Astrocyte of the cerebellum (primary cell): ENCODE measurements at regions not wholly inside any gene's neighbourhood (a gene's known extent, or its start where the extent isn't known, plus 50 kb on each side); places are given as distances from the start of the nearest gene placed in this dataset.
A peak's percentile ranks its signal among the peaks of the same experiment; 100 is the strongest.

Experiments used
- DNase-seq: peaks from one replicate; pipeline ENCODE4 v3.0.0-alpha.2; 2011; ENCODE audit warnings: low read depth
- H3K4me3 ChIP-seq: 2 replicates; pipeline ENCODE4 v1.5.1; 2011; ENCODE audit warnings: mild to moderate bottlenecking, low read depth, low read length, moderate library complexity
- CTCF ChIP-seq: IDR thresholded peaks from 2 replicates; pipeline ENCODE4 v1.5.1; 2012; ENCODE audit warnings: low read length, low read depth, moderate library complexity, mild to moderate bottlenecking; ENCODE audit errors: missing control alignments
- in situ Hi-C: cut with HindIII; loops from 2 replicates; pipeline ENCODE4 v1.10.0; 2017; ENCODE audit warnings: low sequenced_read_pairs

- DNase-seq = no peak
- H3K4me3 ChIP-seq = no peak overlapping the region
- in situ Hi-C loops = no loop called here
- TF ChIP-seq CTCF = no peak
Measured at GRCh38 chr1:219813294-219813693, 115.1 kb downstream of the SLC30A10 start.

- peak; percentile 89 for TF ChIP-seq CTCF
- DNase-seq = peak; percentile 75
- in situ Hi-C loops = no loop called here
- H3K4me3 ChIP-seq = no peak overlapping the region
Measured at GRCh38 chr1:219812491-219813203, 115.7 kb downstream of the SLC30A10 start.

- no peak overlapping the region for H3K4me3 ChIP-seq
- in situ Hi-C loops = no loop called here
- TF ChIP-seq CTCF = no peak
- DNase-seq = no peak
Measured at GRCh38 chr1:219812086-219812485, 116.3 kb downstream of the SLC30A10 start.

GRCh38 chr1:219810451-219810850 is 117.9 kb downstream of the SLC30A10 start:
- DNase-seq = no peak
- TF ChIP-seq CTCF = no peak
- in situ Hi-C loops = no loop called here

GRCh38 chr1:219808790-219809189 is 119.6 kb downstream of the SLC30A10 start:
- DNase-seq = no peak
- no peak overlapping the region for H3K4me3 ChIP-seq
- in situ Hi-C loops = no loop called here
- no peak for TF ChIP-seq CTCF

More at GRCh38 chr1:219810451-219810850, 117.9 kb downstream of the SLC30A10 start:
- no peak overlapping the region for H3K4me3 ChIP-seq

- in situ Hi-C loops = no loop called here
- H3K4me3 ChIP-seq = no peak overlapping the region
- TF ChIP-seq CTCF = no peak
- peak; percentile 74 for DNase-seq
Measured at GRCh38 chr1:219806642-219807041, 121.7 kb downstream of the SLC30A10 start.

GRCh38 chr1:219806020-219806419 is 122.3 kb downstream of the SLC30A10 start:
- in situ Hi-C loops = no loop called here
- H3K4me3 ChIP-seq = no peak overlapping the region
- no peak for DNase-seq
- no peak for TF ChIP-seq CTCF
